A549 (cell line): ENCODE measurements at regions not wholly inside any gene's neighbourhood (a gene's known extent, or its start where the extent isn't known, plus 50 kb on each side); places are given as distances from the start of the nearest gene placed in this dataset.

Experiments
- ATAC-seq, 2 experiments: fragments of 200-7000 bp in 1 of 2; fragments of >200 bp in 1 of 2; cut with Nextera tagmentation in 1 of 2; cut with Tn5 transposase in 1 of 2; 3 replicates each; pipeline versions ENCODE4 v1.8.0 to v1.9.1; 2018 to 2020; ENCODE audit warnings: mild to moderate bottlenecking in 1 of 2, moderate library complexity in 1 of 2
- CTCF ChIA-PET: fragments of 300-600 bp; sonication (Branson Sonifier 250); formaldehyde crosslinking; extraction: SDS; loops from one replicate; lab custom pipeline; 2021; ENCODE audit warnings: antibody characterized with exemption, inconsistent platforms; lab: Yijun Ruan, JAX
- POLR2A ChIA-PET: fragments of 350-600 bp; formaldehyde crosslinking; extraction: SDS; loops from one replicate; lab custom pipeline; 2021; ENCODE audit warnings: antibody characterized with exemption, inconsistent platforms; lab: Yijun Ruan, JAX
- DNase-seq, 2 experiments: peaks; one replicate each; pipeline versions ENCODE4 v3.0.0 to v3.0.0-alpha.2; 2011 to 2016; ENCODE audit warnings: low read depth in 1 of 2, low spot score in 1 of 2
- FAIRE-seq: peaks from 2 replicates; lab custom pipeline; 2011; peaks lifted over from hg19 to GRCh38; lab: Jason Lieb, UNC
- H3K27ac ChIP-seq, 2 experiments: fragments of >200 bp; sonication (Bioruptor Twin); formaldehyde crosslinking; 3 replicates each; pipeline ENCODE4 v1.5.1; 2016 to 2017
- H3K4me1 ChIP-seq: fragments of >200 bp; sonication (Bioruptor Twin); formaldehyde crosslinking; 3 replicates; pipeline ENCODE4 v1.6.1; 2016
- H3K4me2 ChIP-seq: fragments of >200 bp; sonication (Bioruptor Twin); formaldehyde crosslinking; 3 replicates; pipeline ENCODE4 v1.6.1; 2016
- H3K4me3 ChIP-seq: fragments of >200 bp; sonication (Bioruptor Twin); formaldehyde crosslinking; 3 replicates; pipeline ENCODE4 v1.5.1; 2016
- H3K9me3 ChIP-seq: fragments of >200 bp; sonication (Bioruptor Twin); formaldehyde crosslinking; 3 replicates; pipeline ENCODE4 v1.6.1; 2016
- BHLHE40 ChIP-seq: IDR thresholded peaks from 2 replicates; pipeline ENCODE4 v1.6.1; 2012; ENCODE audit warnings: low read depth, low read length, inconsistent platforms
- CHD4 ChIP-seq: fragments of 200-600 bp; sonication (generic); IDR thresholded peaks from 2 replicates; pipeline ENCODE4 v1.6.1; 2016; ENCODE audit warnings: antibody characterized with exemption, mild to moderate bottlenecking, borderline replicate concordance
- E2F6 ChIP-seq: IDR thresholded peaks from 2 replicates; pipeline ENCODE4 v1.6.1; 2012; ENCODE audit warnings: low read depth, borderline replicate concordance
- EP300 ChIP-seq, 2 experiments: fragments of >200 bp; sonication (Bioruptor Twin); formaldehyde crosslinking; IDR thresholded peaks; 2 replicates in 1 of 2; 3 replicates in 1 of 2; pipeline ENCODE4 v1.6.1; 2016 to 2017
- GATA3 ChIP-seq: IDR thresholded peaks from 2 replicates; pipeline ENCODE4 v1.6.1; 2012; ENCODE audit warnings: borderline replicate concordance
- HEYL ChIP-seq: fragments of 250-450 bp; sonication (Bioruptor Pico); IDR thresholded peaks from 2 replicates; pipeline ENCODE4 v1.8.0; 2021; ENCODE audit warnings: mild to moderate bottlenecking, moderate library complexity
- HOXA7 ChIP-seq: fragments of 250-450 bp; sonication (Bioruptor Pico); IDR thresholded peaks from 2 replicates; pipeline ENCODE4 v1.5.0; 2020; ENCODE audit warnings: mild to moderate bottlenecking, moderate library complexity
- JUN ChIP-seq, 2 experiments: fragments of >200 bp; sonication (Bioruptor Twin); formaldehyde crosslinking; IDR thresholded peaks; 2 replicates in 1 of 2; 3 replicates in 1 of 2; pipeline ENCODE4 v1.6.1; 2016 to 2017
- KDM1A ChIP-seq: fragments of 200-600 bp; sonication (generic); IDR thresholded peaks from 2 replicates; pipeline ENCODE4 v1.6.1; 2016; ENCODE audit warnings: low read depth, mild to moderate bottlenecking
- MAFK ChIP-seq: fragments of 450-650 bp; IDR thresholded peaks from 2 replicates; pipeline ENCODE4 v1.6.1; 2014; ENCODE audit not compliant: partially characterized antibody
- MYC ChIP-seq: IDR thresholded peaks from 2 replicates; pipeline ENCODE4 v1.6.1; 2012; ENCODE audit warnings: mild to moderate bottlenecking, inconsistent platforms, low read length, improper control_type of control experiment, borderline replicate concordance
- NR3C1 ChIP-seq: fragments of >200 bp; sonication (Bioruptor Twin); formaldehyde crosslinking; IDR thresholded peaks from 3 replicates; pipeline ENCODE4 v1.6.1; 2017
- PBX3 ChIP-seq: IDR thresholded peaks from 2 replicates; pipeline ENCODE4 v1.6.1; 2012
- PHF8 ChIP-seq: fragments of 200-600 bp; sonication (generic); IDR thresholded peaks from 2 replicates; pipeline ENCODE4 v1.6.1; 2016; ENCODE audit warnings: low read depth, mild to moderate bottlenecking, antibody characterized with exemption, moderate library complexity, borderline replicate concordance
- POLR2AphosphoS2 ChIP-seq: conservative IDR thresholded peaks from 2 replicates; pipeline ENCODE4 v1.6.1; 2012; ENCODE audit warnings: low read length, improper control_type of control experiment, inconsistent platforms
- REST ChIP-seq: fragments of 200-600 bp; sonication (generic); IDR thresholded peaks from 2 replicates; pipeline ENCODE4 v1.6.1; 2016; ENCODE audit warnings: antibody characterized with exemption, mild to moderate bottlenecking, moderate library complexity
- SREBF2 ChIP-seq: fragments of 450-650 bp; IDR thresholded peaks from 2 replicates; pipeline ENCODE4 v1.6.1; 2014; ENCODE audit warnings: mild to moderate bottlenecking, moderate library complexity
- USF2 ChIP-seq: fragments of 450-650 bp; IDR thresholded peaks from 2 replicates; pipeline ENCODE4 v1.6.1; 2014; ENCODE audit warnings: antibody characterized with exemption
- WGBS: methylation state at CpG from one replicate; pipeline ENCODE4 v1.1.6; 2017; ENCODE audit errors: missing lambda C conversion rate; 5-methylcytosine and 5-hydroxymethylcytosine counted together

GRCh38 chr10:128489324-128490247 is 363.4 kb upstream of the MKI67 start:
- H3K9me3 ChIP-seq: no peaks in the 10 kb centered on the region
- 11% methylated on average over 8 of the region's 13 CpGs for WGBS
- TF ChIP-seq PBX3 (no peak), KDM1A (no peak), PHF8 (no peak), HEYL (CRISPR knock-in tag) (no peak), NR3C1 (no peak), EP300 (IDR thresholded peaks at IDR 0.05) (no peak), MAFK (no peak), SREBF2 (no peak), HOXA7 (CRISPR knock-in tag) (no peak), CHD4 (no peak)
- no peak overlapping the region for H3K4me3 ChIP-seq
- ChIA-PET CTCF (interaction anchor here (0.6 kb wide), 1 partner anchor 37 kb away, joined by 5 read pairs; no protein-coding TSS in a partner anchor), POLR2A (no interaction called here)
- DNase-seq: no peak
- no peak for FAIRE-seq
- H3K4me2 ChIP-seq: no peak overlapping the region
- ATAC-seq: no peak
- H3K4me1 ChIP-seq: no peaks in the 10 kb centered on the region
- no peak overlapping the region for H3K27ac ChIP-seq

GRCh38 chr10:128491686-128492085 is 365.5 kb upstream of the MKI67 start:
- ATAC-seq (no peak), FAIRE-seq (no peak), DNase-seq (no peak)
- ChIA-PET POLR2A (no interaction called here), CTCF (no interaction called here)
- H3K27ac ChIP-seq: no peak overlapping the region
- H3K9me3 ChIP-seq: no peaks in the 10 kb centered on the region
- 31% methylated on average over 5 of the region's 5 CpGs for WGBS
- no peak overlapping the region for H3K4me3 ChIP-seq
- no peaks in the 10 kb centered on the region for H3K4me1 ChIP-seq
- TF ChIP-seq PBX3: no peak
- TF ChIP-seq MYC: no peak
- TF ChIP-seq POLR2AphosphoS2: no peak
- no peak for TF ChIP-seq USF2
- TF ChIP-seq REST: no peak
- no peak for TF ChIP-seq BHLHE40
- no peak for TF ChIP-seq GATA3
- TF ChIP-seq NR3C1: no peak
- no peak for TF ChIP-seq JUN (IDR thresholded peaks at IDR 0.05)
- no peak for TF ChIP-seq E2F6
- no peak overlapping the region for H3K4me2 ChIP-seq
